ENCODE measurements at regions not wholly inside any gene's neighbourhood (a gene's known extent, or its start where the extent isn't known, plus 50 kb on each side); places are given as distances from the start of the nearest gene placed in this dataset.

GRCh38 chr2:2840681-2841300 is 509.7 kb upstream of the MYT1L start:
- Histone ChIP-seq H3K9ac (ENCODE audit: low read length) (no peak overlapping the region), H3K27ac (ENCODE audit: low read depth, low read length) (no peak overlapping the region), H3K36me3 (ENCODE audit: control insufficient read depth, insufficient read depth, low read length) (no peaks in the 10 kb centered on the region)

GRCh38 chr2:2839782-2840531 is 508.9 kb upstream of the MYT1L start:
- Histone ChIP-seq H3K4me3 (ENCODE audit: low read length) (no peak overlapping the region), H3K27ac (ENCODE audit: low read depth, low read length) (no peak overlapping the region), H3K4me1 (ENCODE audit: control insufficient read depth, insufficient read depth, low read length) (no peaks in the 10 kb centered on the region), H3K36me3 (ENCODE audit: control insufficient read depth, insufficient read depth, low read length) (no peaks in the 10 kb centered on the region), H3K9ac (ENCODE audit: low read length) (no peak overlapping the region), H3K27me3 (ENCODE audit: control insufficient read depth, insufficient read depth, low read length) (no peaks in the 10 kb centered on the region)

More at GRCh38 chr2:2840681-2841300, 509.7 kb upstream of the MYT1L start:
- Histone ChIP-seq H3K4me1 (ENCODE audit: control insufficient read depth, insufficient read depth, low read length) (no peaks in the 10 kb centered on the region), H3K27me3 (ENCODE audit: control insufficient read depth, insufficient read depth, low read length) (no peaks in the 10 kb centered on the region), H3K4me3 (ENCODE audit: low read length) (no peak overlapping the region)

- Histone ChIP-seq H3K4me3 (ENCODE audit: low read length) (no peak overlapping the region), H3K36me3 (ENCODE audit: control insufficient read depth, insufficient read depth, low read length) (no peaks in the 10 kb centered on the region), H3K9ac (ENCODE audit: low read length) (no peak overlapping the region), H3K4me1 (ENCODE audit: control insufficient read depth, insufficient read depth, low read length) (no peaks in the 10 kb centered on the region), H3K27me3 (ENCODE audit: control insufficient read depth, insufficient read depth, low read length) (no peaks in the 10 kb centered on the region), H3K27ac (ENCODE audit: low read depth, low read length) (no peak overlapping the region)
These were observed 508.3 kb upstream of the MYT1L start for GRCh38 chr2:2839393-2839781.

- H3K36me3 ChIP-seq (ENCODE audit: control insufficient read depth, insufficient read depth, low read length) = no peaks in the 10 kb centered on the region
- no peak overlapping the region for H3K9ac ChIP-seq (ENCODE audit: low read length)
- H3K4me3 ChIP-seq (ENCODE audit: low read length) = no peak overlapping the region
- no peaks in the 10 kb centered on the region for H3K27me3 ChIP-seq (ENCODE audit: control insufficient read depth, insufficient read depth, low read length)
- no peak overlapping the region for H3K27ac ChIP-seq (ENCODE audit: low read depth, low read length)
- no peaks in the 10 kb centered on the region for H3K4me1 ChIP-seq (ENCODE audit: control insufficient read depth, insufficient read depth, low read length)
These were observed 507.4 kb upstream of the MYT1L start for GRCh38 chr2:2838548-2838845.

GRCh38 chr2:2837746-2838547 is 506.9 kb upstream of the MYT1L start:
- Histone ChIP-seq H3K4me1 (ENCODE audit: control insufficient read depth, insufficient read depth, low read length) (no peaks in the 10 kb centered on the region), H3K36me3 (ENCODE audit: control insufficient read depth, insufficient read depth, low read length) (no peaks in the 10 kb centered on the region), H3K27ac (ENCODE audit: low read depth, low read length) (no peak overlapping the region), H3K4me3 (ENCODE audit: low read length) (no peak overlapping the region), H3K9ac (ENCODE audit: low read length) (no peak overlapping the region), H3K27me3 (ENCODE audit: control insufficient read depth, insufficient read depth, low read length) (no peaks in the 10 kb centered on the region)

- Histone ChIP-seq H3K4me3 (ENCODE audit: low read length) (no peak overlapping the region), H3K9ac (ENCODE audit: low read length) (no peak overlapping the region), H3K27me3 (ENCODE audit: control insufficient read depth, insufficient read depth, low read length) (no peaks in the 10 kb centered on the region), H3K36me3 (ENCODE audit: control insufficient read depth, insufficient read depth, low read length) (no peaks in the 10 kb centered on the region), H3K27ac (ENCODE audit: low read depth, low read length) (no peak overlapping the region), H3K4me1 (ENCODE audit: control insufficient read depth, insufficient read depth, low read length) (no peaks in the 10 kb centered on the region)
These were observed 505.4 kb upstream of the MYT1L start for GRCh38 chr2:2836343-2837070.

GRCh38 chr2:2834516-2835254 is 503.6 kb upstream of the MYT1L start:
- Histone ChIP-seq H3K36me3 (ENCODE audit: control insufficient read depth, insufficient read depth, low read length) (no peaks in the 10 kb centered on the region), H3K9ac (ENCODE audit: low read length) (no peak overlapping the region), H3K4me1 (ENCODE audit: control insufficient read depth, insufficient read depth, low read length) (no peaks in the 10 kb centered on the region), H3K27me3 (ENCODE audit: control insufficient read depth, insufficient read depth, low read length) (no peaks in the 10 kb centered on the region), H3K27ac (ENCODE audit: low read depth, low read length) (no peak overlapping the region), H3K4me3 (ENCODE audit: low read length) (no peak overlapping the region)

- no peaks in the 10 kb centered on the region for H3K27me3 ChIP-seq (ENCODE audit: control insufficient read depth, insufficient read depth, low read length)
- H3K4me1 ChIP-seq (ENCODE audit: control insufficient read depth, insufficient read depth, low read length) = no peaks in the 10 kb centered on the region
- no peaks in the 10 kb centered on the region for H3K36me3 ChIP-seq (ENCODE audit: control insufficient read depth, insufficient read depth, low read length)
- H3K4me3 ChIP-seq (ENCODE audit: low read length) = no peak overlapping the region
- no peak overlapping the region for H3K9ac ChIP-seq (ENCODE audit: low read length)
- H3K27ac ChIP-seq (ENCODE audit: low read depth, low read length) = no peak overlapping the region
These were observed 503.0 kb upstream of the MYT1L start for GRCh38 chr2:2834105-2834504.

GRCh38 chr2:2832657-2833056 is 501.6 kb upstream of the MYT1L start:
- Histone ChIP-seq H3K9ac (ENCODE audit: low read length) (no peak overlapping the region), H3K36me3 (ENCODE audit: control insufficient read depth, insufficient read depth, low read length) (no peaks in the 10 kb centered on the region), H3K27ac (ENCODE audit: low read depth, low read length) (no peak overlapping the region), H3K27me3 (ENCODE audit: control insufficient read depth, insufficient read depth, low read length) (no peaks in the 10 kb centered on the region), H3K4me3 (ENCODE audit: low read length) (no peak overlapping the region), H3K4me1 (ENCODE audit: control insufficient read depth, insufficient read depth, low read length) (no peaks in the 10 kb centered on the region)

- Histone ChIP-seq H3K27me3 (ENCODE audit: control insufficient read depth, insufficient read depth, low read length) (no peaks in the 10 kb centered on the region), H3K27ac (ENCODE audit: low read depth, low read length) (no peak overlapping the region), H3K9ac (ENCODE audit: low read length) (no peak overlapping the region), H3K4me3 (ENCODE audit: low read length) (no peak overlapping the region), H3K4me1 (ENCODE audit: control insufficient read depth, insufficient read depth, low read length) (no peaks in the 10 kb centered on the region), H3K36me3 (ENCODE audit: control insufficient read depth, insufficient read depth, low read length) (no peaks in the 10 kb centered on the region)
These were observed 500.6 kb upstream of the MYT1L start for GRCh38 chr2:2831633-2832032.

GRCh38 chr2:2830576-2830975 is 499.5 kb upstream of the MYT1L start:
- Histone ChIP-seq H3K9ac (ENCODE audit: low read length) (no peak overlapping the region), H3K4me3 (ENCODE audit: low read length) (no peak overlapping the region), H3K36me3 (ENCODE audit: control insufficient read depth, insufficient read depth, low read length) (no peaks in the 10 kb centered on the region), H3K4me1 (ENCODE audit: control insufficient read depth, insufficient read depth, low read length) (no peaks in the 10 kb centered on the region), H3K27me3 (ENCODE audit: control insufficient read depth, insufficient read depth, low read length) (no peaks in the 10 kb centered on the region), H3K27ac (ENCODE audit: low read depth, low read length) (no peak overlapping the region)
